Muscle of leg (tissue), 3 donors: ENCODE measurements at regions not wholly inside any gene's neighbourhood (a gene's known extent, or its start where the extent isn't known, plus 50 kb on each side); places are given as distances from the start of the nearest gene placed in this dataset.
"Not testable (repeated sequence)": the region's sequence is repeated elsewhere in the genome, so short reads cannot be mapped to it uniquely, and the experiment has no call there.

Source experiments
- DNase-seq: peaks from one replicate; pipeline ENCODE4 v3.0.0; 2013
- H3K27ac ChIP-seq: one replicate; pipeline ENCODE4 v1.5.1; 2013; ENCODE audit warnings: mild to moderate bottlenecking, low read length, control low read depth
- H3K27me3 ChIP-seq: one replicate; pipeline ENCODE4 v1.6.1; 2013; ENCODE audit warnings: low read length; ENCODE audit not compliant: control insufficient read depth, insufficient read depth
- H3K36me3 ChIP-seq: one replicate; pipeline ENCODE4 v1.6.1; 2013; ENCODE audit warnings: low read length; ENCODE audit not compliant: control insufficient read depth, insufficient read depth
- H3K4me1 ChIP-seq: one replicate; pipeline ENCODE4 v1.6.1; 2013; ENCODE audit warnings: low read length; ENCODE audit not compliant: control insufficient read depth, insufficient read depth
- H3K4me3 ChIP-seq: one replicate; pipeline ENCODE4 v1.5.1; 2013; ENCODE audit warnings: low read length, control low read depth
- H3K9me3 ChIP-seq: replicated peaks from 2 replicates; pipeline ENCODE4 v1.6.1; 2013; ENCODE audit warnings: low read depth, low read length; ENCODE audit not compliant: control insufficient read depth
- WGBS: methylation state at CpG from one replicate; pipeline ENCODE4 v1.1.5; 2013; ENCODE audit warnings: missing lambda C conversion rate; ENCODE audit not compliant: insufficient coverage; 5-methylcytosine and 5-hydroxymethylcytosine counted together

GRCh38 chrX:99988532-99988931, 421.5 kb downstream of the PCDH19 start:
- WGBS = 78% methylated on average over 2 of the region's 3 CpGs
- not testable (repeated sequence) for H3K9me3 ChIP-seq, H3K27me3 ChIP-seq, H3K4me3 ChIP-seq, H3K27ac ChIP-seq, DNase-seq, H3K36me3 ChIP-seq, H3K4me1 ChIP-seq

GRCh38 chrX:99973572-99974226, 436.4 kb downstream of the PCDH19 start:
- no CpG with 5 or more reads among the region's 3 CpGs for WGBS
- Histone ChIP-seq H3K36me3 (no peaks in the 10 kb centered on the region), H3K27me3 (peaks cover 4% of the 10 kb centered on the region), H3K4me1 (no peaks in the 10 kb centered on the region), H3K27ac (no peak overlapping the region), H3K9me3 (no peaks in the 10 kb centered on the region), H3K4me3 (no peak overlapping the region)
- DNase-seq = peak; percentile 36

GRCh38 chrX:99939883-99940232, 470.2 kb downstream of the PCDH19 start:
- H3K36me3 ChIP-seq = no peaks in the 10 kb centered on the region
- WGBS = 60% methylated on average over 12 of the region's 15 CpGs
- H3K4me3 ChIP-seq = no peak overlapping the region
- H3K27ac ChIP-seq = no peak overlapping the region
- H3K27me3 ChIP-seq = peaks cover 8% of the 10 kb centered on the region
- H3K9me3 ChIP-seq = no peaks in the 10 kb centered on the region
- no peaks in the 10 kb centered on the region for H3K4me1 ChIP-seq
- peak; percentile 9 for DNase-seq

GRCh38 chrX:99939206-99939882, 470.7 kb downstream of the PCDH19 start:
- H3K4me1 ChIP-seq, H3K36me3 ChIP-seq, H3K27me3 ChIP-seq, H3K4me3 ChIP-seq, H3K27ac ChIP-seq, H3K9me3 ChIP-seq: not testable (repeated sequence)
- 46% methylated on average over 23 of the region's 29 CpGs for WGBS
- DNase-seq = peak; percentile 1

- H3K4me1 ChIP-seq = no peaks in the 10 kb centered on the region
- 82% methylated on average over 10 of the region's 10 CpGs for WGBS
- no peaks in the 10 kb centered on the region for H3K36me3 ChIP-seq
- DNase-seq = no peak
- no peak overlapping the region for H3K27ac ChIP-seq
- no peak overlapping the region for H3K4me3 ChIP-seq
- H3K9me3 ChIP-seq = no peaks in the 10 kb centered on the region
- peaks cover 8% of the 10 kb centered on the region for H3K27me3 ChIP-seq
These were observed 471.6 kb downstream of the PCDH19 start for GRCh38 chrX:99938464-99938863.

GRCh38 chrX:99933865-99934264, 476.2 kb downstream of the PCDH19 start:
- Histone ChIP-seq H3K4me3 (no peak overlapping the region), H3K36me3 (no peaks in the 10 kb centered on the region), H3K9me3 (no peaks in the 10 kb centered on the region), H3K27ac (no peak overlapping the region), H3K27me3 (peaks cover 6% of the 10 kb centered on the region), H3K4me1 (no peaks in the 10 kb centered on the region)
- DNase-seq = no peak
- WGBS = no CpG with 5 or more reads among the region's 1 CpG

GRCh38 chrX:99914635-99915034, 495.4 kb downstream of the PCDH19 start:
- no CpG with 5 or more reads among the region's 2 CpGs for WGBS
- no peak for DNase-seq
- no peaks in the 10 kb centered on the region for H3K4me1 ChIP-seq
- no peaks in the 10 kb centered on the region for H3K36me3 ChIP-seq
- peaks cover 2% of the 10 kb centered on the region for H3K27me3 ChIP-seq
- no peak overlapping the region for H3K27ac ChIP-seq
- H3K9me3 ChIP-seq = no peaks in the 10 kb centered on the region
- H3K4me3 ChIP-seq = no peak overlapping the region

GRCh38 chrX:99913611-99914010, 496.5 kb downstream of the PCDH19 start:
- Histone ChIP-seq H3K27me3 (peaks cover 2% of the 10 kb centered on the region), H3K4me3 (no peak overlapping the region), H3K9me3 (no peaks in the 10 kb centered on the region), H3K27ac (no peak overlapping the region), H3K4me1 (no peaks in the 10 kb centered on the region), H3K36me3 (no peaks in the 10 kb centered on the region)
- DNase-seq = no peak
- 33% methylated on average over 1 of the region's 5 CpGs for WGBS

GRCh38 chrX:99909946-99910345, 500.1 kb downstream of the PCDH19 start:
- no CpG with 5 or more reads among the region's 1 CpG for WGBS
- Histone ChIP-seq H3K27ac (no peak overlapping the region), H3K27me3 (peaks cover 2% of the 10 kb centered on the region), H3K4me1 (no peaks in the 10 kb centered on the region), H3K36me3 (no peaks in the 10 kb centered on the region), H3K4me3 (no peak overlapping the region), H3K9me3 (no peaks in the 10 kb centered on the region)
- DNase-seq = no peak

GRCh38 chrX:99901091-99901490, 509.0 kb downstream of the PCDH19 start:
- Histone ChIP-seq H3K4me3 (no peak overlapping the region), H3K36me3 (no peaks in the 10 kb centered on the region), H3K9me3 (peaks cover 2% of the 10 kb centered on the region), H3K4me1 (no peaks in the 10 kb centered on the region), H3K27ac (no peak overlapping the region), H3K27me3 (peaks cover 4% of the 10 kb centered on the region)
- WGBS = 42% methylated on average over 4 of the region's 4 CpGs
- peak; percentile 7 for DNase-seq
